ENCODE measurements at regions not wholly inside any gene's neighbourhood (a gene's known extent, or its start where the extent isn't known, plus 50 kb on each side); places are given as distances from the start of the nearest gene placed in this dataset.
"Not testable (repeated sequence)": the region's sequence is repeated elsewhere in the genome, so short reads cannot be mapped to it uniquely, and the experiment has no call there.

- TF ChIP-seq FOXK2 (IDR thresholded peaks at IDR 0.05); PKNOX1 (IDR thresholded peaks at IDR 0.05); SP1 (IDR thresholded peaks at IDR 0.05); HDGF (IDR thresholded peaks at IDR 0.05; ENCODE audit: borderline replicate concordance); LEF1 (IDR thresholded peaks at IDR 0.05; ENCODE audit: borderline replicate concordance); NFRKB (IDR thresholded peaks at IDR 0.05); SUZ12 (IDR thresholded peaks at IDR 0.05); BHLHE40 (IDR thresholded peaks at IDR 0.05; ENCODE audit: borderline replicate concordance); ELF4 (IDR thresholded peaks at IDR 0.05); TARDBP (IDR thresholded peaks at IDR 0.05): not testable (repeated sequence)
These were observed 87.4 kb upstream of the PCED1B start for GRCh38 chr12:46992051-46992450.

Data from HEK293T (cell line).